Activated CD4-positive, alpha-beta memory T cell treated with anti-CD3 and anti-CD28 coated beads, Interleukin-2, amount 10 ng/mL, durations not matched to agents 7 days and 5 days (primary cell): ENCODE measurements at regions not wholly inside any gene's neighbourhood (a gene's known extent, or its start where the extent isn't known, plus 50 kb on each side); places are given as distances from the start of the nearest gene placed in this dataset.
"Not testable (repeated sequence)": the region's sequence is repeated elsewhere in the genome, so short reads cannot be mapped to it uniquely, and the experiment has no call there.

Experiments used
- CTCF ChIA-PET: fragments of 350-600 bp; sonication (Branson Sonifier 250); formaldehyde crosslinking; loops from one replicate; lab custom pipeline; 2021; ENCODE audit warnings: antibody characterized with exemption, inconsistent platforms; lab: Charles Lee
- POLR2A ChIA-PET: fragments of 350-600 bp; sonication (Branson Sonifier 250); formaldehyde crosslinking; loops from one replicate; lab custom pipeline; 2021; ENCODE audit warnings: antibody characterized with exemption; lab: Charles Lee
- DNase-seq: peaks from one replicate; pipeline ENCODE4 v3.0.0-alpha.2; 2020
- H3K27ac Mint-ChIP-seq: one replicate; pipeline ENCODE4 v1.8.0; 2021; ENCODE audit warnings: mild to moderate bottlenecking, mixed read lengths
- H3K27me3 Mint-ChIP-seq: one replicate; pipeline ENCODE4 v1.8.0; 2021; ENCODE audit warnings: mixed read lengths
- H3K36me3 Mint-ChIP-seq: one replicate; pipeline ENCODE4 v1.8.0; 2021; ENCODE audit warnings: low read depth, mixed read lengths
- H3K4me1 Mint-ChIP-seq: one replicate; pipeline ENCODE4 v1.8.0; 2021; ENCODE audit warnings: mixed read lengths
- H3K4me3 Mint-ChIP-seq: one replicate; pipeline ENCODE4 v1.8.0; 2021; ENCODE audit warnings: mild to moderate bottlenecking, mixed read lengths
- H3K9me3 Mint-ChIP-seq: one replicate; pipeline ENCODE4 v1.8.0; 2021; ENCODE audit warnings: mixed read lengths

- no peaks in the 10 kb centered on the region for H3K36me3 Mint-ChIP-seq
- peaks cover 11% of the 10 kb centered on the region for H3K9me3 Mint-ChIP-seq
- no peak overlapping the region for H3K4me3 Mint-ChIP-seq
- CTCF ChIA-PET = no interaction called here
- H3K4me1 Mint-ChIP-seq = no peaks in the 10 kb centered on the region
- H3K27ac Mint-ChIP-seq = no peak overlapping the region
- H3K27me3 Mint-ChIP-seq = no peaks in the 10 kb centered on the region
- DNase-seq = no peak
- POLR2A ChIA-PET = no interaction called here
These were observed 184.9 kb upstream of the SSTR1 start for GRCh38 chr14:38022775-38023174.

GRCh38 chr14:38038171-38038570, 169.5 kb upstream of the SSTR1 start:
- CTCF ChIA-PET = no interaction called here
- no peaks in the 10 kb centered on the region for H3K36me3 Mint-ChIP-seq

GRCh38 chr14:38038986-38039385, 168.7 kb upstream of the SSTR1 start:
- Mint-ChIP-seq H3K4me3 (no peak overlapping the region), H3K27ac (no peak overlapping the region)
- POLR2A ChIA-PET = no interaction called here

More at GRCh38 chr14:38038171-38038570, 169.5 kb upstream of the SSTR1 start:
- Mint-ChIP-seq H3K4me3 (no peak overlapping the region), H3K27me3 (no peaks in the 10 kb centered on the region), H3K9me3 (no peaks in the 10 kb centered on the region), H3K4me1 (no peaks in the 10 kb centered on the region), H3K27ac (no peak overlapping the region)
- POLR2A ChIA-PET = no interaction called here
- DNase-seq = no peak

GRCh38 chr14:38039496-38039895, 168.2 kb upstream of the SSTR1 start:
- no peaks in the 10 kb centered on the region for H3K36me3 Mint-ChIP-seq
- H3K27me3 Mint-ChIP-seq = peaks cover 2% of the 10 kb centered on the region
- DNase-seq = no peak
- H3K4me3 Mint-ChIP-seq = no peak overlapping the region
- POLR2A ChIA-PET = no interaction called here
- no peak overlapping the region for H3K27ac Mint-ChIP-seq
- H3K9me3 Mint-ChIP-seq = no peaks in the 10 kb centered on the region
- CTCF ChIA-PET = no interaction called here
- H3K4me1 Mint-ChIP-seq = no peaks in the 10 kb centered on the region

More at GRCh38 chr14:38038986-38039385, 168.7 kb upstream of the SSTR1 start:
- CTCF ChIA-PET = no interaction called here
- no peaks in the 10 kb centered on the region for H3K4me1 Mint-ChIP-seq
- no peaks in the 10 kb centered on the region for H3K9me3 Mint-ChIP-seq
- no peaks in the 10 kb centered on the region for H3K36me3 Mint-ChIP-seq
- no peak for DNase-seq
- peaks cover 2% of the 10 kb centered on the region for H3K27me3 Mint-ChIP-seq

- H3K27ac Mint-ChIP-seq = no peak overlapping the region
- H3K4me1 Mint-ChIP-seq = no peaks in the 10 kb centered on the region
- ChIA-PET CTCF (no interaction called here), POLR2A (no interaction called here)
- H3K27me3 Mint-ChIP-seq = peaks cover 2% of the 10 kb centered on the region
- no peaks in the 10 kb centered on the region for H3K36me3 Mint-ChIP-seq
- no peak overlapping the region for H3K4me3 Mint-ChIP-seq
- DNase-seq = no peak
- no peaks in the 10 kb centered on the region for H3K9me3 Mint-ChIP-seq
These were observed 167.3 kb upstream of the SSTR1 start for GRCh38 chr14:38040411-38040810.

GRCh38 chr14:38042322-38042721, 165.4 kb upstream of the SSTR1 start:
- ChIA-PET CTCF (no interaction called here), POLR2A (no interaction called here)
- Mint-ChIP-seq H3K4me1 (no peaks in the 10 kb centered on the region), H3K9me3 (no peaks in the 10 kb centered on the region), H3K27ac (no peak overlapping the region), H3K4me3 (no peak overlapping the region), H3K27me3 (peaks cover 2% of the 10 kb centered on the region), H3K36me3 (no peaks in the 10 kb centered on the region)
- DNase-seq = no peak

- ChIA-PET POLR2A (no interaction called here), CTCF (no interaction called here)
- peaks cover 2% of the 10 kb centered on the region for H3K27me3 Mint-ChIP-seq
- no peak overlapping the region for H3K4me3 Mint-ChIP-seq
- no peaks in the 10 kb centered on the region for H3K36me3 Mint-ChIP-seq
- H3K27ac Mint-ChIP-seq = no peak overlapping the region
- H3K4me1 Mint-ChIP-seq = no peaks in the 10 kb centered on the region
- DNase-seq = no peak
- H3K9me3 Mint-ChIP-seq = no peaks in the 10 kb centered on the region
These were observed 163.0 kb upstream of the SSTR1 start for GRCh38 chr14:38044710-38045109.

- Mint-ChIP-seq H3K27ac (no peak overlapping the region), H3K4me1 (no peaks in the 10 kb centered on the region)
- no peak for DNase-seq
These were observed 162.2 kb upstream of the SSTR1 start for GRCh38 chr14:38045461-38045860.

GRCh38 chr14:38046160-38046559, 161.5 kb upstream of the SSTR1 start:
- Mint-ChIP-seq H3K9me3 (no peaks in the 10 kb centered on the region), H3K27me3 (peaks cover 2% of the 10 kb centered on the region)

More at GRCh38 chr14:38045461-38045860, 162.2 kb upstream of the SSTR1 start:
- H3K27me3 Mint-ChIP-seq = peaks cover 2% of the 10 kb centered on the region
- H3K4me3 Mint-ChIP-seq = no peak overlapping the region
- CTCF ChIA-PET = no interaction called here
- H3K36me3 Mint-ChIP-seq = no peaks in the 10 kb centered on the region
- no peaks in the 10 kb centered on the region for H3K9me3 Mint-ChIP-seq
- POLR2A ChIA-PET = no interaction called here

GRCh38 chr14:38047195-38047902, 160.4 kb upstream of the SSTR1 start:
- no peaks in the 10 kb centered on the region for H3K9me3 Mint-ChIP-seq
- ChIA-PET POLR2A (no interaction called here), CTCF (no interaction called here)
- DNase-seq = no peak
- no peak overlapping the region for H3K4me3 Mint-ChIP-seq
- H3K36me3 Mint-ChIP-seq = no peaks in the 10 kb centered on the region
- H3K27me3 Mint-ChIP-seq = peaks cover 2% of the 10 kb centered on the region
- H3K4me1 Mint-ChIP-seq = no peaks in the 10 kb centered on the region
- H3K27ac Mint-ChIP-seq = no peak overlapping the region

More at GRCh38 chr14:38046160-38046559, 161.5 kb upstream of the SSTR1 start:
- Mint-ChIP-seq H3K4me1 (no peaks in the 10 kb centered on the region), H3K27ac (no peak overlapping the region), H3K36me3 (no peaks in the 10 kb centered on the region), H3K4me3 (no peak overlapping the region)
- ChIA-PET POLR2A (no interaction called here), CTCF (no interaction called here)
- DNase-seq = no peak

- H3K27ac Mint-ChIP-seq = no peak overlapping the region
- peaks cover 3% of the 10 kb centered on the region for H3K27me3 Mint-ChIP-seq
- no peak overlapping the region for H3K4me3 Mint-ChIP-seq
- no peaks in the 10 kb centered on the region for H3K36me3 Mint-ChIP-seq
- no peaks in the 10 kb centered on the region for H3K9me3 Mint-ChIP-seq
- H3K4me1 Mint-ChIP-seq = no peaks in the 10 kb centered on the region
- no peak for DNase-seq
- POLR2A ChIA-PET = no interaction called here
- CTCF ChIA-PET = no interaction called here
These were observed 154.0 kb upstream of the SSTR1 start for GRCh38 chr14:38053666-38054065.

- Mint-ChIP-seq H3K9me3 (peaks cover 5% of the 10 kb centered on the region), H3K27ac (no peak overlapping the region), H3K4me1 (no peaks in the 10 kb centered on the region), H3K27me3 (peaks cover 3% of the 10 kb centered on the region), H3K4me3 (no peak overlapping the region), H3K36me3 (no peaks in the 10 kb centered on the region)
- CTCF ChIA-PET = no interaction called here
- POLR2A ChIA-PET = no interaction called here
- no peak for DNase-seq
These were observed 151.4 kb upstream of the SSTR1 start for GRCh38 chr14:38056270-38056669.

- not testable (repeated sequence) for H3K4me3 Mint-ChIP-seq
These were observed 145.5 kb upstream of the SSTR1 start for GRCh38 chr14:38062223-38062622.

GRCh38 chr14:38063711-38064320, 143.9 kb upstream of the SSTR1 start:
- no peak for DNase-seq
- Mint-ChIP-seq H3K36me3 (peaks cover 3% of the 10 kb centered on the region), H3K27me3 (no peaks in the 10 kb centered on the region), H3K4me3 (no peak overlapping the region), H3K27ac (no peak overlapping the region), H3K9me3 (peaks cover 15% of the 10 kb centered on the region), H3K4me1 (peaks cover 14% of the 10 kb centered on the region)
- ChIA-PET POLR2A (no interaction called here), CTCF (no interaction called here)

More at GRCh38 chr14:38062223-38062622, 145.5 kb upstream of the SSTR1 start:
- Mint-ChIP-seq H3K9me3 (peaks cover 15% of the 10 kb centered on the region), H3K4me1 (peaks cover 14% of the 10 kb centered on the region)
- DNase-seq, H3K36me3 Mint-ChIP-seq, POLR2A ChIA-PET, CTCF ChIA-PET, H3K27ac Mint-ChIP-seq, H3K27me3 Mint-ChIP-seq: not testable (repeated sequence)
